ENCODE measurements at regions not wholly inside any gene's neighbourhood (a gene's known extent, or its start where the extent isn't known, plus 50 kb on each side); places are given as distances from the start of the nearest gene placed in this dataset.

DNA sequence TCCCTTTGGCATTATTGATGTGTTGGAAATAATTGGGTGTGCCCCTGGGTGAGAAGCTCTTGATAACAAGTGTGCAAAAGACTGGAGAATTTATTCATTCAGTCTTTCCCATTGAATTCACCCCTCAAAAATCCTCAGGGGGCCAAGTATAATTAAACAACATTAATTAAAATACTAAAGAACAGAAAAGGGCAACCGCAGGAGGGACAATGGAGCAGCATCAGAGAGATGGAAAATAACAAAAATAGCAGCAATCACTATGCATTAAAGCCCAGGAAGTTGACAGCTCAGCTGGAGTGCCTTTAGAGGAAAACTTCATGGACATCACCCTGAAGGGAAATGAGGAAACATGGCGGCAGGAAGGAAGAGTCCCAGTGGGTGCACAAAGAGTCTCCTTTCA, 227.6 kb downstream of the MINAR1 start:
- TF ChIP-seq, protein P1, sequence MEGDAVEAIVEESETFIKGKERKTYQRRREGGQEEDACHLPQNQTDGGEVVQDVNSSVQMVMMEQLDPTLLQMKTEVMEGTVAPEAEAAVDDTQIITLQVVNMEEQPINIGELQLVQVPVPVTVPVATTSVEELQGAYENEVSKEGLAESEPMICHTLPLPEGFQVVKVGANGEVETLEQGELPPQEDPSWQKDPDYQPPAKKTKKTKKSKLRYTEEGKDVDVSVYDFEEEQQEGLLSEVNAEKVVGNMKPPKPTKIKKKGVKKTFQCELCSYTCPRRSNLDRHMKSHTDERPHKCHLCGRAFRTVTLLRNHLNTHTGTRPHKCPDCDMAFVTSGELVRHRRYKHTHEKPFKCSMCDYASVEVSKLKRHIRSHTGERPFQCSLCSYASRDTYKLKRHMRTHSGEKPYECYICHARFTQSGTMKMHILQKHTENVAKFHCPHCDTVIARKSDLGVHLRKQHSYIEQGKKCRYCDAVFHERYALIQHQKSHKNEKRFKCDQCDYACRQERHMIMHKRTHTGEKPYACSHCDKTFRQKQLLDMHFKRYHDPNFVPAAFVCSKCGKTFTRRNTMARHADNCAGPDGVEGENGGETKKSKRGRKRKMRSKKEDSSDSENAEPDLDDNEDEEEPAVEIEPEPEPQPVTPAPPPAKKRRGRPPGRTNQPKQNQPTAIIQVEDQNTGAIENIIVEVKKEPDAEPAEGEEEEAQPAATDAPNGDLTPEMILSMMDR (IDR thresholded peaks at IDR 0.05; ENCODE audit: unreplicated experiment): no peak
- DNase-seq: no peak
- no peaks in the 10 kb centered on the region for H3K9me3 Mint-ChIP-seq (ENCODE audit: low read depth, unreplicated experiment)
- H3K27ac Mint-ChIP-seq (ENCODE audit: unreplicated experiment): no peak overlapping the region
- H3K36me3 Mint-ChIP-seq (ENCODE audit: insufficient read depth, unreplicated experiment): no peaks in the 10 kb centered on the region
- CTCF ChIA-PET: no interaction called here
- intact Hi-C loops (cut with micrococcal nuclease; ENCODE audit: unreplicated experiment): no loop called here
- BruUV-seq (replicated peaks): no TSS peak
- H3K27me3 Mint-ChIP-seq (ENCODE audit: unreplicated experiment): peaks cover 51% of the 10 kb centered on the region
- H3K4me1 Mint-ChIP-seq (ENCODE audit: low read depth, unreplicated experiment): no peaks in the 10 kb centered on the region
- no peak overlapping the region for H3K4me3 Mint-ChIP-seq (ENCODE audit: low read depth, unreplicated experiment)

DNA sequence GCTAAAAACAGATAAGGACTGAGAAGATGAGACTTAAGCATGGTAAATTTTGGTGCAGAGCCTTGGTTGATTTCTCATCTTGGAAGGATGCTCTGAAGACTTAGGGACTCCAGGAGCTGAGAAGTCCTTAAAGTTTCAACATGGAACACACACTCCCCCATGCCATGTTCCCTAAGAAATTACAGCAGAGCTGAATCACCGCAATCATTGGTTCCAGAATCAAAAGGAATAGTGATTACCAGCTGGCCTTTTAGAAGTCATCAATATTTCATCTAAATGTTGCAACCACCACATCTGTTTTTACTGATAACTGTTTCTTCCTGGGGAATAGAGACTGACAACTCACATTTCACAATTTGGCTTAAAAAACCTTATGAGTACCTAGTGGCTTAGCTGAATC, 229.3 kb downstream of the MINAR1 start:
- CTCF ChIA-PET: no interaction called here
- H3K36me3 Mint-ChIP-seq (ENCODE audit: insufficient read depth, unreplicated experiment): no peaks in the 10 kb centered on the region
- no peak for DNase-seq
- intact Hi-C loops (cut with micrococcal nuclease; ENCODE audit: unreplicated experiment): no loop called here
- H3K9me3 Mint-ChIP-seq (ENCODE audit: low read depth, unreplicated experiment): no peaks in the 10 kb centered on the region
- H3K27ac Mint-ChIP-seq (ENCODE audit: unreplicated experiment): no peak overlapping the region
- BruUV-seq (replicated peaks): no TSS peak
- peaks cover 33% of the 10 kb centered on the region for H3K27me3 Mint-ChIP-seq (ENCODE audit: unreplicated experiment)
- no peaks in the 10 kb centered on the region for H3K4me1 Mint-ChIP-seq (ENCODE audit: low read depth, unreplicated experiment)
- H3K4me3 Mint-ChIP-seq (ENCODE audit: low read depth, unreplicated experiment): no peak overlapping the region
- TF ChIP-seq, protein P1 (IDR thresholded peaks at IDR 0.05; ENCODE audit: unreplicated experiment): no peak

DNA sequence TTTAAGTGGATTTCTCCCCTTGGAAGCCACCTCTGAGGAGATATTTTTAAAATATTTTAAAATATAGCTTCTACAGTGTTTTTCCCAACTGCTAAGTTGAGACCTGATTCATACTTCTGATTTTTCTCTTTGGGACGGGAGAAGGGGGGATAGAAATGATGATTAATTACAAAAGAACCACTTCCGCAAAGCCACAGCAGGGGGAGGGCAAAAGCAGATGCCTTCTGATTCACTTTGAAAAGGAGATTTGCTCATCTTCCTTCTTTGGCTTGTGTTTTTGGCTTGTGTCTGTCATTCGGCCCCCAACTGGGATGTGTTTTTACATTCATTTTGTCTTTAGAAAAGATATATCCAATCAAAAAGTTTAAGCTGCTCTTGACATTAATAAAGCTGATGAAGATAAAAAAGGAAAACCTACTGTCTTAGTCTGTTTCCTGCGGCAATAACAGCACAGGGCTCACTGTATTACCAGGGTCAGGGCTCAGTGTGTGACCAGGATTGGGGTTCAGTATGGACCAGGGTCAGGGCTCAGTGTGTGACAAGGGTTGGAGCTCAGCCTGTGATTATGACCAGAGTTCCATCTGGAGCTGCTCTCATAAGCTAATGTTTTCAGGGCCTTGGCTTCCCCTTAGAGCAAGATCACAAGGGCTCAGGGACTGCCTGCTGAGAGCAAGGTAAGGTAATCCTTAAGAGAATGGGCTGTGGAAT, 223.2 kb downstream of the MTHFS start:
- Mint-ChIP-seq H3K4me1 (ENCODE audit: low read depth, unreplicated experiment) (no peaks in the 10 kb centered on the region), H3K27ac (ENCODE audit: unreplicated experiment) (no peak overlapping the region), H3K27me3 (ENCODE audit: unreplicated experiment) (peaks cover 23% of the 10 kb centered on the region), H3K9me3 (ENCODE audit: low read depth, unreplicated experiment) (no peaks in the 10 kb centered on the region), H3K36me3 (ENCODE audit: insufficient read depth, unreplicated experiment) (no peaks in the 10 kb centered on the region), H3K4me3 (ENCODE audit: low read depth, unreplicated experiment) (no peak overlapping the region)
- BruUV-seq (replicated peaks): no TSS peak
- TF ChIP-seq, protein P1 (IDR thresholded peaks at IDR 0.05; ENCODE audit: unreplicated experiment): no peak
- CTCF ChIA-PET: no interaction called here
- intact Hi-C loops (cut with micrococcal nuclease; ENCODE audit: unreplicated experiment): no loop called here
- DNase-seq: no peak

DNA sequence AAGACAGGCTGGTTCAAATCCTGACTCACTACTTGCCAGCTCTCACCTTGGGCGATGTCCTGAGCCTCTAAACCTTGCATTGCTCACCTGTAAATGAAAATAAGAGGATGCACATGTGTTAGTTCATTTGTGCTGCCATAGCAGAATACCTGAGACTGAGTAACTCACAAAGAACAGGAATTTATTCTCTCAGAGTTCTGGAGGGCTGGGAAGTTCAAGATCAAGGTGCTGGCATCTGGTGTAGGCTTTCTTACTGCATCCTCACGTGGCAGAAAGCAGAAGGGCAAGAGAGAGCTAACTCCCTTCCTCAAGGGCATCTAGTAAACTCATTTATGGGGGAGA, 222.7 kb downstream of the MTHFS start:
- intact Hi-C loops (cut with micrococcal nuclease; ENCODE audit: unreplicated experiment): no loop called here
- H3K4me3 Mint-ChIP-seq (ENCODE audit: low read depth, unreplicated experiment): no peak overlapping the region

More for the DNA sequence above, 222.7 kb downstream of the MTHFS start:
- H3K36me3 Mint-ChIP-seq (ENCODE audit: insufficient read depth, unreplicated experiment): no peaks in the 10 kb centered on the region
- peaks cover 23% of the 10 kb centered on the region for H3K27me3 Mint-ChIP-seq (ENCODE audit: unreplicated experiment)
- H3K27ac Mint-ChIP-seq (ENCODE audit: unreplicated experiment): no peak overlapping the region
- H3K9me3 Mint-ChIP-seq (ENCODE audit: low read depth, unreplicated experiment): no peaks in the 10 kb centered on the region
- CTCF ChIA-PET: no interaction called here
- BruUV-seq (replicated peaks): no TSS peak
- DNase-seq: no peak
- TF ChIP-seq, protein P1 (IDR thresholded peaks at IDR 0.05; ENCODE audit: unreplicated experiment): no peak
- no peaks in the 10 kb centered on the region for H3K4me1 Mint-ChIP-seq (ENCODE audit: low read depth, unreplicated experiment)
